ENCODE measurements at regions not wholly inside any gene's neighbourhood (a gene's known extent, or its start where the extent isn't known, plus 50 kb on each side); places are given as distances from the start of the nearest gene placed in this dataset.

DNA sequence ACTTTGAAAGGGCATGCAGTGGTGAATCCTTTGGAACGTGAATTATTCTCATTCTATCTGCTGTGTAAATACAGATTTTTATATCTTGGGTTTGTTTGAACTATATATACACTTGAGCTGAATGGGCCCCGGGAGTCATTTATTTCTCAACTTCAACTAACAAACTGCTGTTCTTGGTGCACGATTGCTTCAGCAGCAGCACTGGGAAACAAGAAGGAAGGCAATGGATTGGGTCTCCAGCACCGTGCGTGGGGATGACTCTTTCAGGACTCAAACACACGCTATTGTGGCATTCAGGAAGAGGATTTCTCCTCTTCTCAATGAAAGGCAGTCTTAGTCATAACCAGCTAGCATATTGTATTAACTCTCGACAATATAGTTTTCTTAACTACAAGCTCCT lies 226.0 kb upstream of the NFE2L3 start:
- DNase-seq (ENCODE audit: low spot score), result no peak

DNA sequence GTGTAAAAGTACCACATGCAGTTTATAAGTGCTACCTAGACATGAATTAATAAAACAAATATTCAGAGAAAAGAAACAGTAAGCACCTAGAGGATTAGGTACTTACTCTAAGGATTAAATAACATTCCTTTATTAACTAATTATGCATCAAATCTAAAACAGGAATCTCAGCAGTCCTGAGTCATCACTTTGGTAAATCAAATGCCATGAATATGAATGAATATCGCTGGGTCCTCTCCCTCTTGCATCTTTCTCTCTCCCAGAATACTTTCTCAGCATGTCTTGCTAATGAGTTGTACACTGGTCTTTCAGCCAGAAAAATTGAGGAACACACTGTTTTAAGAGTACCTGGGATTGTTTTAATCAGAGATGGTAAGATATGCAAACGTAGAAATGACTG lies 225.5 kb upstream of the NFE2L3 start:
- no peak for DNase-seq (ENCODE audit: low spot score)

GRCh38 chr7:25926891-25927625 lies 224.9 kb upstream of the NFE2L3 start:
- no peak for DNase-seq (ENCODE audit: low spot score)

DNA sequence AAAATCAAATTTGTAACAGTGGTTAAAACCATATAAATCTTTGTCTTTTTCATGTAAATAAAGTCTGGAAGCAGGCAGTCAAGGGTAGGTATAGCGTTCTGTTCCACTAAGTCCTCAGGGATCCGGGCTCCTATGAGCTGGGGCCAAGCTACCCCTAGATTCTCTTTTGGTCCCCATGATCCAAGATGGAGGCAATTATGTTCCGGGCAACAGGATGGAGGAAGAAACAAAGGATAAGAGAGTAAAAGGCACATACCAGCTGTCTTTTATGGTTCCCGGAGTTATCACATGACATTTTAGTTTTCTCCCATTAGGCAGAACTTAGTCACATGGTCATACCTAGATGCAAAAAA lies 224.4 kb upstream of the NFE2L3 start:
- DNase-seq (ENCODE audit: low spot score), result no peak

DNA sequence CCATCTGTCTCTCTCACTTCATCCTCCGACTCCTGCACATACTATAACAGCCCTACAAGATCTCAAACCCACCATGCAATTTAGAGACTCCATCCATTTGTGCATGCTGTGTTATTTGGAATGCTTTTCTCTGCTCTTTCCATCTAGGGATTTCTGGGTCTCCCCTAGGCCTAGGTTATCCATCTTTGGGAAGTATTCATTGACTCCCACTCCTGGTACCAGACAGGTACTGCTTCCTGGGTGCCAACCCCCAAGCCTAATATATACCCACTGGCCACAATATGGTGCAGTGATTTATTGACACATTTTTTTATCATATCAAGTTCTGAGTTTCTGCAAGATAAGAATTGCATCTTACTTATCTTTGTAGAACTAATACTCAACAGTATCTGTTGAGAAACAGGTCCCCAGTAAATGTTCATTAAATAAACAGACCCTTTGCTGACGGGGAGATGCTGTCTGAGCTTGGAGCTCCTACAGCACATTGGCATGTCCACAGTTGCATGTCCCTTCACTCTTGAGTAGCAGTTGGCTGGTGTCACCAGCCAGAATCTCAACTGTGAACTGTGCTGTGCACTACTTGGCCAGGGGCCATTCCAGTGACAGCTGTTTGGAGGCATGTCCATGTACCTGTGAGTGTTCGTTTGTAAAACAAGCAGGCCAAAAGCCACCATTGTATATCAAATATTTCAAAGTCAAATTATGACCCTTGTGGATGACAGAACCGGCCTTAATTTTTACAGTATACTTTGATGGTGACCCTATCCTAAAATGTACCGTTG lies 223.3 kb upstream of the NFE2L3 start:
- no peak for DNase-seq (ENCODE audit: low spot score)

DNA sequence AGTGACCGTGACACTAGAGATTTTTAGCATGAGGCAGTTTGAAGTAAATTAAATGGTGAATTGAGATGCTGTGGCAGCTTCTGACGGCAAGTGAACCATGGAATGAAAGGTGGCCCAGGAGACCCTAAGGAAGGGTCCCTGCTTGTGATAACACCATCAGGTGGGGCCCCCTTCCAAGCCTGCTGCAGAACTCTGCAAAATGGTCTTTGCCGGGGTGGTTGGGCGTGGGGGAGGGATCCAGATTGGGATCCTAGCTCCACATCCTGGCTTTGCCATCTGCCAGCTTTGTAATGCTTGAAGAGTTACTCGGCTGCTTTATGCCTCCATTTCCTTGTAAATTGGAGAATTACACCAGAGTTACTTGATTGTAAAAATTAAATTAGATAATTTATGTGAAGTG lies 222.6 kb upstream of the NFE2L3 start:
- DNase-seq (ENCODE audit: low spot score), result no peak

GRCh38 chr7:25930492-25931048 lies 221.4 kb upstream of the NFE2L3 start:
- no peak for DNase-seq (ENCODE audit: low spot score)

DNA sequence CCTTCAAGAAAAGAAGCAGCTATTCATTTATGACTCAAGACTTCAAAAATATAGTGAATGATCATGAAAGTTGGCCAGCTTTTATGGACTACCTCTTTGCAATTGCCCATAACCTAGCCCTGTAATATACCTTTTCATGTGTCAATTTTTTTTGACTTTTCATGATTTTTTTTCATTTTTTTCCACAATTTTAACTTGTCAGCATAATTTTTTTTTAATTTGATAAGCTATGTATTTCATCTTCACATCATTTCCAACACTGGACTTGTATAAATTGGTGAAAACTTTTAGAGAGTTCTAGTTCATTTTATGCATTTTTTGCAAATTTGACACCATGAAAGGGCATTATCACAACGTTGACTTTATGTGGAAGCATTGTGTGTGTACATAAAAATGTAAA lies 220.8 kb upstream of the NFE2L3 start:
- DNase-seq (ENCODE audit: low spot score), result no peak

- no peak for DNase-seq (ENCODE audit: low spot score)
Observed at GRCh38 chr7:25933921-25934320, 218.1 kb upstream of the NFE2L3 start.

DNA sequence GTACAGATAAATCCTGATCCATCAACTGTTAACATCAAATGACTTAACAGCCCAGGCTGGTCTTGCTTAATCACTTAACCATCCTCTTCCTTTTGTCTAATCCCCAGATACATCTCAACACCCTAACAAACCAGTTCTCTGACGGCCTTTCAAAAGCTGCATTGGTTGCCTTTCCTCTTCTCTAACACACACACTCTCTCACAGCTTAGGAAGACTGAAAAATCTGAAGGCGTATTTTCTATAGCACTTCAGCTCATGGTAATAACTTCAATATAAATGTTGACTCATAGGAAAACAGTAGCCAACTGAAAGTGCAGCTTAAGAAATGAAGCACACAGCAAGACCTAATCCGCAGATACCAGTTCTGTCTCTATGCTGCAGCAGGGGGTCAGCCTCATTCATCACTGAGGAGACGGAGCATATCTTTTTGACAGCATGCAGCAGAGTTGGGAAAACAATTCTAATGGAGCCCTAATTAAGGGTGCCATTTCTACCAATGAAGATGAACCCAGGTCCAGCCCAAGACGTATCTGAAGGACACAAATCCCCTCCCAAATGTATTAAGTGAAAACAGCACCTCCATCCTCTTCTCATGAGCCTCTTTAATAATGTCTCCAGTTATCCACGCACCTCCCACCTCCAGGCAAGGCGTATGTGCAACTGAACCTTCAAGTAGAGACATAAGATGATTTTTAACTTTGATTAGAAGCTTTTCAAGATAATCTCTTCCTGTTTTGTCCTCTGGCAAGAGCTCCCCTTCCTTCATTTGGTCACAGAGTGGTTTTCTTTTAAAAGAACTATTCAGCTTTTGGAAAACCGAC lies 211.7 kb upstream of the NFE2L3 start:
- DNase-seq (ENCODE audit: low spot score), result no peak

- no peak for DNase-seq (ENCODE audit: low spot score)
Observed at GRCh38 chr7:25944777-25945515, 207.1 kb upstream of the NFE2L3 start.

- DNase-seq (ENCODE audit: low spot score), result no peak
Observed at GRCh38 chr7:25945608-25946007, 206.4 kb upstream of the NFE2L3 start.

- no peak for DNase-seq (ENCODE audit: low spot score)
Observed at GRCh38 chr7:25946181-25946580, 205.8 kb upstream of the NFE2L3 start.

DNA sequence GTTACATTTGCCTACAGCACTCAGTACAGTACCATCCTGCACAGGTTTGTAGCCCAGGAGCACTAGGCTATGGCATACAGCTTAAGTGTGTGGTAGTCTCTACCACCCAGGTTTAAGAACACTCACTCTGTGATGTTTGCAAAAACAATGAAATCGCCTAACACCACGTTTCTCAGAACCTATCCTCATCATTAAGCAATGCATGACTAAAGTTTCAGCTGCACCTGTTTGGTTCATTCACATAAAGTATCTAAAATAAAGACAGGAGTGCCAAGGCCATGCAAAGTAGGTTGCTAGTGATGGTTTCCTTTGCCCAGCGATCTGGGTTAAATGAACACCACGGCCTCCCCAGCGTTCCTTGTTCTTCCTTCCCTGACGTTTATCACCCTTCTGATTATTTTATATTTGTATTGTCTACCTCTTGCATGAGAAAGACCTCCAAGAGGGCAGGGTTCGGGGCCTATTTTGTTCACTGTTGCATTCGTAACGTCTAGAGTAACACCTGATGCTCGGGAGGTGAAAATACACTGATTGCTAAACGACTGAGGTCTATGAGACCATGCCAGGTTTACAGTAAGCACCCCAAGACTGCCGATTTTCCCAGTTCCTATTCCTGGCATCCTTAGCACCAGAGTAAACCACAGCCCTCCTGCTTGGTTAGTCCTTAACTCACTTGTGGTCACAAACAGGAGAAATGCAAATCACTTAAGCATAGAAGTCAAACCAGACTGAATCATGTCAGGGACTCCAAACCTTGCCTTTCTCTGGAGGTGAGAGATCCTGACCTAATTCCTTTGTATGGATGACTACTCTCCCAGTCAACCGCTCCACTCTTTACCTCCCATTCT lies 204.1 kb upstream of the NFE2L3 start:
- no peak for DNase-seq (ENCODE audit: low spot score)

GRCh38 chr7:25949736-25950487 lies 202.1 kb upstream of the NFE2L3 start:
- DNase-seq (ENCODE audit: low spot score), result no peak

GRCh38 chr7:25950488-25951413 lies 201.2 kb upstream of the NFE2L3 start:
- peak; percentile 91 for DNase-seq (ENCODE audit: low spot score)

- DNase-seq (ENCODE audit: low spot score), result no peak
Observed at GRCh38 chr7:25951414-25952260, 200.4 kb upstream of the NFE2L3 start.
